Peyer's patch (tissue), 4 donors: ENCODE measurements at regions not wholly inside any gene's neighbourhood (a gene's known extent, or its start where the extent isn't known, plus 50 kb on each side); places are given as distances from the start of the nearest gene placed in this dataset.

Experiments used
- DNase-seq, 3 donors: peaks; one replicate each; pipeline ENCODE4 v3.0.0-alpha.2; 2017 to 2019
- H3K27ac ChIP-seq, 4 donors: fragments of 200-600 bp; sonication (generic); one replicate each; pipeline ENCODE4 v1.5.1; 2016 to 2019
- H3K27me3 ChIP-seq, 2 donors: fragments of 200-600 bp; sonication (generic); one replicate each; pipeline ENCODE4 v1.5.1; 2019
- H3K36me3 ChIP-seq, 3 donors: fragments of 200-600 bp; sonication (generic); one replicate each; pipeline ENCODE4 v1.5.1; 2016 to 2019
- H3K4me1 ChIP-seq, 4 donors: fragments of 200-600 bp; sonication (generic); one replicate each; pipeline ENCODE4 v1.5.1; 2016 to 2019
- H3K4me3 ChIP-seq, 4 donors: fragments of 200-600 bp; sonication (generic); 1 replicate in 3 of 4; 2 replicates in 1 of 4; pipeline ENCODE4 v1.5.1; 2016 to 2019; ENCODE audit warnings: mild to moderate bottlenecking in 1 of 4
- H3K9me3 ChIP-seq, 4 donors: fragments of 200-600 bp; sonication (generic); one replicate each; pipeline ENCODE4 v1.5.1; 2016 to 2019; ENCODE audit warnings: mild to moderate bottlenecking in 1 of 4
- POLR2A ChIP-seq, 2 donors: fragments of 450-650 bp; IDR thresholded peaks; one replicate each; pipeline ENCODE4 v1.5.1; 2017; ENCODE audit warnings: antibody characterized with exemption in 2 of 2, mild to moderate bottlenecking in 2 of 2, moderate library complexity in 2 of 2
- TF ChIP-seq, protein P1 (sequence below), 6 experiments: fragments of 450-650 bp in 4 of 6; fragments of 200-600 bp in 2 of 6; sonication (generic) in 1 of 6; IDR thresholded peaks; one replicate each; pipeline ENCODE4 v1.5.1; 2017 to 2019; ENCODE audit warnings: antibody characterized with exemption in 6 of 6, mild to moderate bottlenecking in 3 of 6, moderate library complexity in 1 of 6

GRCh38 chr6:67231092-67231491 lies 1404.0 kb upstream of the ADGRB3 start:
- TF ChIP-seq POLR2A (IDR thresholded peaks at IDR 0.05), result no peak
- TF ChIP-seq, protein P1, sequence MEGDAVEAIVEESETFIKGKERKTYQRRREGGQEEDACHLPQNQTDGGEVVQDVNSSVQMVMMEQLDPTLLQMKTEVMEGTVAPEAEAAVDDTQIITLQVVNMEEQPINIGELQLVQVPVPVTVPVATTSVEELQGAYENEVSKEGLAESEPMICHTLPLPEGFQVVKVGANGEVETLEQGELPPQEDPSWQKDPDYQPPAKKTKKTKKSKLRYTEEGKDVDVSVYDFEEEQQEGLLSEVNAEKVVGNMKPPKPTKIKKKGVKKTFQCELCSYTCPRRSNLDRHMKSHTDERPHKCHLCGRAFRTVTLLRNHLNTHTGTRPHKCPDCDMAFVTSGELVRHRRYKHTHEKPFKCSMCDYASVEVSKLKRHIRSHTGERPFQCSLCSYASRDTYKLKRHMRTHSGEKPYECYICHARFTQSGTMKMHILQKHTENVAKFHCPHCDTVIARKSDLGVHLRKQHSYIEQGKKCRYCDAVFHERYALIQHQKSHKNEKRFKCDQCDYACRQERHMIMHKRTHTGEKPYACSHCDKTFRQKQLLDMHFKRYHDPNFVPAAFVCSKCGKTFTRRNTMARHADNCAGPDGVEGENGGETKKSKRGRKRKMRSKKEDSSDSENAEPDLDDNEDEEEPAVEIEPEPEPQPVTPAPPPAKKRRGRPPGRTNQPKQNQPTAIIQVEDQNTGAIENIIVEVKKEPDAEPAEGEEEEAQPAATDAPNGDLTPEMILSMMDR (IDR thresholded peaks at IDR 0.05), result no peak
- Histone ChIP-seq H3K4me1 (no peaks in the 10 kb centered on the region), H3K27me3 (no peaks in the 10 kb centered on the region), H3K9me3 (no peaks in the 10 kb centered on the region), H3K27ac (no peak overlapping the region), H3K4me3 (no peak overlapping the region), H3K36me3 (no peaks in the 10 kb centered on the region)
- no peak for DNase-seq

DNA sequence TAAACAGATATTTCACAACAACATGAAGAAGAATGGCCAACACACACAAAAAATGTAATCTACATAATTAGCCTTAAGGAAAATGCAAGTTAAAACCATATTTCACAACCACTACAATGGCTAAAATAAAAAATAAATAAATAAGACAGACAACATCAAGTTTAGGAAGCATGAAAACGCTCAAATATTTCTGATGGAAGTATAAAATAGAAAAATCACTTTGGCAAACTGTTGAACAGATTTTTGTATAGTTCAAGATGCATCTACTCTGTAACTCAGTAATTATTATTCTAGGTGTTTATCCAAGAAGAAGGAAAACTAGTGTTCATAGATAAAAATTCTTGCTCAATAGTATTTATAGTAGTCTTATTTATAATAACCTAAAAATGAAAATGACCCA lies 1410.1 kb upstream of the ADGRB3 start:
- peaks cover 0 to 4% (median 0%) of the 10 kb centered on the region in 4 donors for H3K9me3 ChIP-seq
- no peaks in the 10 kb centered on the region for H3K36me3 ChIP-seq
- no peak overlapping the region for H3K27ac ChIP-seq
- TF ChIP-seq, protein P1 (IDR thresholded peaks at IDR 0.05), result no peak
- TF ChIP-seq POLR2A (IDR thresholded peaks at IDR 0.05), result no peak
- H3K4me3 ChIP-seq, result no peak overlapping the region
- no peak for DNase-seq
- no peaks in the 10 kb centered on the region for H3K4me1 ChIP-seq
- no peaks in the 10 kb centered on the region for H3K27me3 ChIP-seq

DNA sequence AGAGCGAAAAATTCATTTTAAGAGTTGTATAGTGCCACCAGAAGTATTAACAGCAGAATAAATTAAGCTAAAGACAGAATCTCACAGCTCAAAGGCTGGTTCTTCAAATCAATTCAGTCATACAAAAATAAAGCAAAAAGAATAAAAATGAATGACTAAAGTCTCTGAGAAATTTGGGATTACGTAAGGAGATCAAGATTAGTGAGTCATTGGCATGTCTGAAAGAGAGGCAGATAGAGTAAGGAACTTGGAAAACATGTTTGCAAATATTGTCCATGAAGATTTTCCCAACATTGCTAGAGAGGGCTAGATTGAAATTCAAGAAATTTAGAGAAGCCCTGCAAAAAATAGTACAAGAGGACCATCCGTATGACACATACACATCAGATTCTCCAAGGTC lies 1413.9 kb upstream of the ADGRB3 start:
- no peaks in the 10 kb centered on the region for H3K4me1 ChIP-seq
- no peak for DNase-seq
- no peak for TF ChIP-seq POLR2A (IDR thresholded peaks at IDR 0.05)
- TF ChIP-seq, protein P1 (IDR thresholded peaks at IDR 0.05), result no peak
- H3K36me3 ChIP-seq, result no peaks in the 10 kb centered on the region
- H3K9me3 ChIP-seq, result peaks cover 0 to 4% (median 0%) of the 10 kb centered on the region in 4 donors
- no peaks in the 10 kb centered on the region for H3K27me3 ChIP-seq
- H3K4me3 ChIP-seq, result no peak overlapping the region
- H3K27ac ChIP-seq, result no peak overlapping the region

DNA sequence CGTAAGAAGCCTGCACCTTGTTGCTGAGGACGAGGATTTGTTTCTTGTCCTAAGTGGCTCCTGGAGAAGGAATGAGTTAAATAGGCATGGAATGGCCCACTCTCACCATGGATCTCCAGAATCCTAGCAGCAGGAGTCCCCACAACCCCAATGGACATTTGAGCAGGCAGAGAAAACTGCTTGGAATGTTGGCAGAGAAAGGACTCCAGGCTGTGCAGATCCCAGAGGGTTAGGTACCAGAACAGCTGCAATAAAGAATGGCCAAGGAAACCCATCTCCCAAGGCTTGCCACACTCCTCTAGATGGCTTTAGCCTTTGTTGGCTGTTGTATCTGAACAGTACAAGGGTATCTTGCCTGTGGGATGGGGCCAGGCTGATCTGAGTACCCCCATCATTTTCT lies 1415.7 kb upstream of the ADGRB3 start:
- no peak overlapping the region for H3K27ac ChIP-seq
- no peaks in the 10 kb centered on the region for H3K4me1 ChIP-seq
- TF ChIP-seq, protein P1 (IDR thresholded peaks at IDR 0.05), result no peak
- TF ChIP-seq POLR2A (IDR thresholded peaks at IDR 0.05), result no peak
- DNase-seq, result no peak
- H3K36me3 ChIP-seq, result no peaks in the 10 kb centered on the region
- H3K4me3 ChIP-seq, result no peak overlapping the region
- H3K9me3 ChIP-seq, result peaks cover 0 to 4% (median 0%) of the 10 kb centered on the region in 4 donors
- no peaks in the 10 kb centered on the region for H3K27me3 ChIP-seq

- Histone ChIP-seq H3K27me3 (no peaks in the 10 kb centered on the region), H3K4me1 (no peaks in the 10 kb centered on the region), H3K9me3 (no peaks in the 10 kb centered on the region), H3K36me3 (no peaks in the 10 kb centered on the region), H3K27ac (no peak overlapping the region), H3K4me3 (no peak overlapping the region)
- TF ChIP-seq POLR2A (IDR thresholded peaks at IDR 0.05), result no peak
- TF ChIP-seq, protein P1 (IDR thresholded peaks at IDR 0.05), result no peak
- DNase-seq, result no peak
Measured at GRCh38 chr6:67212584-67212983, 1422.5 kb upstream of the ADGRB3 start.

GRCh38 chr6:67210450-67210849 lies 1424.6 kb upstream of the ADGRB3 start:
- Histone ChIP-seq H3K36me3 (no peaks in the 10 kb centered on the region), H3K9me3 (no peaks in the 10 kb centered on the region), H3K4me1 (no peaks in the 10 kb centered on the region), H3K27me3 (no peaks in the 10 kb centered on the region), H3K27ac (no peak overlapping the region), H3K4me3 (no peak overlapping the region)
- no peak for DNase-seq
- no peak for TF ChIP-seq POLR2A (IDR thresholded peaks at IDR 0.05)
